ENCODE measurements at regions not wholly inside any gene's neighbourhood (a gene's known extent, or its start where the extent isn't known, plus 50 kb on each side); places are given as distances from the start of the nearest gene placed in this dataset.

DNA sequence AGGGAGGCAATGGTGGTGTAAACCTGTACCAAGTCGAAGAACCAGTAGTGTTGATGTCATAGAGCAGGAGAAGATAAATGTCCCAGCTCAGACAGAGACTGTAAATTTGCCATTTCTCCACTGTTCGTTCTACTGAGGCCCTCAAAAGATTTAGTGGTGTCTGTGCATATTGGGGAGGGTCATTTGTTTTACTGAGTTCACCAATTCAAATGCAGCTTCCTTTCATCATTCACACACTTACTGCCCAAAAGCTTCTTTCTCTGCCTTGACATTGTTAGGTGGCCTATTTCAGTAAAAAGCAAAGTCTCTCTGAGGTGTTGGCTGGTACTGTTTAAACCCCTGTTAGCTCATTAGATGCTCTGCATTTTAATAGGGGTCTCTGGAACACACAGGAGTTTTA, 86.2 kb upstream of the EDNRB start:
- TF ChIP-seq, protein P1, sequence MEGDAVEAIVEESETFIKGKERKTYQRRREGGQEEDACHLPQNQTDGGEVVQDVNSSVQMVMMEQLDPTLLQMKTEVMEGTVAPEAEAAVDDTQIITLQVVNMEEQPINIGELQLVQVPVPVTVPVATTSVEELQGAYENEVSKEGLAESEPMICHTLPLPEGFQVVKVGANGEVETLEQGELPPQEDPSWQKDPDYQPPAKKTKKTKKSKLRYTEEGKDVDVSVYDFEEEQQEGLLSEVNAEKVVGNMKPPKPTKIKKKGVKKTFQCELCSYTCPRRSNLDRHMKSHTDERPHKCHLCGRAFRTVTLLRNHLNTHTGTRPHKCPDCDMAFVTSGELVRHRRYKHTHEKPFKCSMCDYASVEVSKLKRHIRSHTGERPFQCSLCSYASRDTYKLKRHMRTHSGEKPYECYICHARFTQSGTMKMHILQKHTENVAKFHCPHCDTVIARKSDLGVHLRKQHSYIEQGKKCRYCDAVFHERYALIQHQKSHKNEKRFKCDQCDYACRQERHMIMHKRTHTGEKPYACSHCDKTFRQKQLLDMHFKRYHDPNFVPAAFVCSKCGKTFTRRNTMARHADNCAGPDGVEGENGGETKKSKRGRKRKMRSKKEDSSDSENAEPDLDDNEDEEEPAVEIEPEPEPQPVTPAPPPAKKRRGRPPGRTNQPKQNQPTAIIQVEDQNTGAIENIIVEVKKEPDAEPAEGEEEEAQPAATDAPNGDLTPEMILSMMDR (IDR thresholded peaks at IDR 0.05): no peak
- no peak for TF ChIP-seq EZH2 (IDR thresholded peaks at IDR 0.05; ENCODE audit: borderline replicate concordance, insufficient read depth, low read depth, low read length, poor library complexity, severe bottlenecking)

Data from B cell (primary cell).